ENCODE measurements at regions not wholly inside any gene's neighbourhood (a gene's known extent, or its start where the extent isn't known, plus 50 kb on each side); places are given as distances from the start of the nearest gene placed in this dataset.

- no peaks in the 10 kb centered on the region for H3K27me3 Mint-ChIP-seq (ENCODE audit: low read depth)
- no peaks in the 10 kb centered on the region for H3K4me1 Mint-ChIP-seq
- H3K27ac Mint-ChIP-seq (ENCODE audit: unreplicated experiment), result no peak overlapping the region
- peaks cover 2% of the 10 kb centered on the region for H3K36me3 Mint-ChIP-seq (ENCODE audit: low read depth)
- H3K4me3 Mint-ChIP-seq, result no peak overlapping the region
- peaks cover 10% of the 10 kb centered on the region for H3K9me3 Mint-ChIP-seq
- peak; percentile 25 for TF ChIP-seq CTCF (conservative IDR thresholded peaks at IDR 0.05)
- DNase-seq (ENCODE audit: low read depth, low spot score), result no peak
Observed at GRCh38 chr6:141594874-141595273, 537.9 kb upstream of the GJE1 start.

- TF ChIP-seq CTCF (conservative IDR thresholded peaks at IDR 0.05), result no peak
- no peak for DNase-seq (ENCODE audit: low read depth, low spot score)
- Mint-ChIP-seq H3K36me3 (ENCODE audit: low read depth) (peaks cover 2% of the 10 kb centered on the region), H3K4me1 (no peaks in the 10 kb centered on the region), H3K4me3 (no peak overlapping the region), H3K27me3 (ENCODE audit: low read depth) (no peaks in the 10 kb centered on the region), H3K9me3 (peaks cover 17% of the 10 kb centered on the region), H3K27ac (ENCODE audit: unreplicated experiment) (no peak overlapping the region)
Observed at GRCh38 chr6:141593311-141593710, 539.4 kb upstream of the GJE1 start.

- peaks cover 22% of the 10 kb centered on the region for H3K9me3 Mint-ChIP-seq
- H3K4me3 Mint-ChIP-seq, result no peak overlapping the region
- TF ChIP-seq CTCF (conservative IDR thresholded peaks at IDR 0.05), result no peak
- no peaks in the 10 kb centered on the region for H3K27me3 Mint-ChIP-seq (ENCODE audit: low read depth)
- no peaks in the 10 kb centered on the region for H3K4me1 Mint-ChIP-seq
- peaks cover 2% of the 10 kb centered on the region for H3K36me3 Mint-ChIP-seq (ENCODE audit: low read depth)
- no peak for DNase-seq (ENCODE audit: low read depth, low spot score)
- no peak overlapping the region for H3K27ac Mint-ChIP-seq (ENCODE audit: unreplicated experiment)
Observed at GRCh38 chr6:141587482-141588266, 545.1 kb upstream of the GJE1 start.

GRCh38 chr6:141580988-141581552 is 551.7 kb upstream of the GJE1 start:
- DNase-seq (ENCODE audit: low read depth, low spot score), result no peak
- Mint-ChIP-seq H3K27ac (ENCODE audit: unreplicated experiment) (no peak overlapping the region), H3K4me3 (no peak overlapping the region), H3K9me3 (peaks cover 3% of the 10 kb centered on the region), H3K36me3 (ENCODE audit: low read depth) (no peaks in the 10 kb centered on the region), H3K4me1 (no peaks in the 10 kb centered on the region), H3K27me3 (ENCODE audit: low read depth) (no peaks in the 10 kb centered on the region)
- TF ChIP-seq CTCF (conservative IDR thresholded peaks at IDR 0.05), result no peak

- no peak overlapping the region for H3K27ac Mint-ChIP-seq (ENCODE audit: unreplicated experiment)
- no peaks in the 10 kb centered on the region for H3K4me1 Mint-ChIP-seq
- no peaks in the 10 kb centered on the region for H3K27me3 Mint-ChIP-seq (ENCODE audit: low read depth)
Observed at GRCh38 chr6:141580131-141580530, 552.6 kb upstream of the GJE1 start.

More at GRCh38 chr6:141580131-141580530, 552.6 kb upstream of the GJE1 start:
- H3K9me3 Mint-ChIP-seq, result peaks cover 3% of the 10 kb centered on the region
- H3K36me3 Mint-ChIP-seq (ENCODE audit: low read depth), result no peaks in the 10 kb centered on the region
- TF ChIP-seq CTCF (conservative IDR thresholded peaks at IDR 0.05), result no peak
- no peak for DNase-seq (ENCODE audit: low read depth, low spot score)
- H3K4me3 Mint-ChIP-seq, result no peak overlapping the region

All from neural crest cell (in vitro differentiated cells).